ENCODE measurements at regions not wholly inside any gene's neighbourhood (a gene's known extent, or its start where the extent isn't known, plus 50 kb on each side); places are given as distances from the start of the nearest gene placed in this dataset.

DNA sequence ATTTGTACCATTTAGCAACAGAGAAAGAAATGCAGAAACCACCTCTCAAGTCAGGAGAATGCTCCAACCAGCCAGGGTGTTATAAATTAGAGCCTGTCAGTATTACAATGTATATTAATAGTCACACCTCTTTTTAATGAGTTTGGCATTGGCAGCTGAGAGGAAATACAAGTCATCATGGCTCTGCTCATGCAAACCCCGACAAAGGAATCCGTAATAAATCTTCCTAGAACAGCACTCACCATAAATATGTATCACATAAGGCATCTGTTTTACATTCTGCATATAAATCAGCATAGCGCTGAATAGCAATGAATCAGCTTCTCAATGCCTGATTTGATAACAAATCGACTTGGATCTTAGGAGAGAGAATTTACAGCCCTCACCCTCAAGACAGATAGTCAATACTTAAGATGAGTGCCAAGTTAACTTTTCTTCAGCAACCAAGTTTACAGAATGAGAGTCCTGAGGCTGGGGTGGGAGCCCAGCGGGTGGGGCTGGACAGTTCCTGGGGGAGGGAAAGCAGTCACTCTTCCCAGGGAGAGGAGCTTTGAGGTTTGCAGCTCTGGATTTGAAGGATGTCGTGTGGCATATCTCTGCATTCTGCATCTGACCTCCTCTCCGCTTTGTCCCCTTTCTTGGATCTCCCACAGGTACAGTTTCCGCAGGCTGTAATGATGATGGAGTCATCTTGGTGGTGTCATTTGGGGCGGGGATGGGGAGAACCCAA lies 1034.4 kb upstream of the NR2F2 start:
- no peak for DNase-seq

GRCh38 chr15:95296643-95297042 lies 1033.9 kb upstream of the NR2F2 start:
- no peak for DNase-seq

GRCh38 chr15:95298729-95299128 lies 1031.8 kb upstream of the NR2F2 start:
- no peak for DNase-seq

DNA sequence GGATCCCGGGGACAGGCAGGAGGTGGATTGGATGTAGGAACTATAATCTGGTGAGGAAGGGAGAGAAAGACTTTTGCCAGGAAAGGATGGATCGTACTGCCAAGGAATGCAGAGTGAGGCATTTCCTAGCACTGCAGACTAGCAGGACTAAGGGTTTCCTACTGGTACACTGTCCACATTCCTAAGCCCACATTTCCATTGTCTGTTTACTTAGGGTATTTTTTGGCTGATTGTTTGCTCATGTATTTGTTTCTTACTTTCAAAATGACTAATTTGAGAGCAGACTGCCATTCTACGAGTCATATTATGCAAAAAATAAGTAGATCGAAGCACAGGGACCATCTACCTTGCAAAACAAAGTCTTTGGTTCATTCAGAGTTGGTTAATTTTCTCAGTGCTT lies 1029.5 kb upstream of the NR2F2 start:
- no peak for DNase-seq

DNA sequence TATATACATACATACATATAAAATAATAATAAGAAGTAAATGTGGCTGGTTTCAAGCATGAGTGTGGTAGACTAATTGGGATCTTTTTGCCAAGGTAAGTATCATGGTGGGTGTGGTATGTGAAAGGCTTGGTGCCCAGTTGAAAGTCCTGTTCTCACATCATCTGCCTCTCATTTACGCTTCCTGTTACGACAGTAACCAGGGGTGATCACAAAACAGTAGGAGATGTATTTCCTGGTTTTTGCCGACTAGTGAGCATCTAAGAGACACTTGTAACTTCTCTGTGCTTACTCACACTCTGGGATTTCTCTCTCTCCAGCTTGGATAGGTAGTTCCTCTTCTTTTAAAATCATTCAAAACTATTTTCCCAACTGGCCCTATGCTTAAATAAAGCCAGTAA lies 1028.3 kb upstream of the NR2F2 start:
- DNase-seq, result no peak

DNA sequence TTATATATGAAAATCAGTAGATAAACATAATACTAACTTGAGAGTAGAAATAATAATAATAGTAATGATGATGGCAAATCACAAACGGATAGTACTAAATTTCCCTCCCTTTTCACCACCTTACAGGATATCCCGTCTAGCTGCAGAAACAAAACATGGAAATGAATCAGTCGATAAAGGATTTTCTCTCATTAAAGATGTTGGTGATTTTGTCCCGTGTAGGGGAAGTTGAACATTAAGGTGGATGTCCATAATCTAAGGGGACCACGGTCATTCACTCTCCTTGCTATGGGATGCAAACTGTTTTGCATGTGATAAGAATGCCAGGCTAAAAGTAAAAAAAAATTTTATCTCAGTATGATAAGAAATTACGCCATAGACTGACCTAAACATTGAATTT lies 1027.7 kb upstream of the NR2F2 start:
- no peak for DNase-seq

DNA sequence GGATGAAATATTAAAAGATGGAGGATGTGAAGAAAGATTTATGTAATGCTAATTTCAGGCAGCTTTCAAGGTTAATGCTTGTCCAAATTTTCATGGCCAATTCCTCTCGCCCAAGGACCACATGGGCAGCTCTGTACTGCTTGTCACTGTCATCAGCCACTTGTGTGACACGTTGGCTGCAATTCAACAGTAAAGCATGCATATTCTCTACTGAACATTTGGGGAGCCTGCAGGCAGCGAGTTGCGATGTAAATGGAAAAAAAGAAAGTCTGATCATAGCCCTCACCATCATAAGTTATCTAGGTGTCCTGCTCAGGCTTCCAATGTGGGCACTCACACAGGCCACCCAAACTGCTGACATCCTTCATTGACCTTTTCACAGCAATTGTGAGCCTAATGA lies 1026.8 kb upstream of the NR2F2 start:
- DNase-seq, result no peak

GRCh38 chr15:95304151-95304946 lies 1026.2 kb upstream of the NR2F2 start:
- no peak for DNase-seq

DNA sequence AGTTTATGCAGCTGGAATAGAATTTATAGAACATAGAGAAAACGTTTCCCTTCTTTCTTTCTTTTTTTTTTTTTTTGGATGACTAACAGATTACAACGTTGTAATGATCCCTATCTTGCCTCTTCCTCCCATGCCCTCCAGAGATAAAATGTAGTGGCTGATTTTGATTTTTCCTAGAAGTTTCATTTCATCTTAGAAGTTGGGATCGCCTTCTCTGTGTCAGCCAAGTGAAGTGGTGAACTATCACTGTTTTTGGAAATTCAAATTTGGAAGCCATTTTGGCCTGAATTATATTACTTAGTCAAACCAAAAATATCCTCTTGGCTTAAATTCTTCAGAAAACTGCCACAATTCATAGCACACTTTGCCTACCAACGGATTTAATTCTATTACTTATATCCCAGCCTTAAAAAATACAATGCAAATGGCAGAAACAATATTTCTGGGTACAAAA lies 1025.5 kb upstream of the NR2F2 start:
- no peak for DNase-seq

GRCh38 chr15:95307115-95307514 lies 1023.4 kb upstream of the NR2F2 start:
- DNase-seq, result no peak

DNA sequence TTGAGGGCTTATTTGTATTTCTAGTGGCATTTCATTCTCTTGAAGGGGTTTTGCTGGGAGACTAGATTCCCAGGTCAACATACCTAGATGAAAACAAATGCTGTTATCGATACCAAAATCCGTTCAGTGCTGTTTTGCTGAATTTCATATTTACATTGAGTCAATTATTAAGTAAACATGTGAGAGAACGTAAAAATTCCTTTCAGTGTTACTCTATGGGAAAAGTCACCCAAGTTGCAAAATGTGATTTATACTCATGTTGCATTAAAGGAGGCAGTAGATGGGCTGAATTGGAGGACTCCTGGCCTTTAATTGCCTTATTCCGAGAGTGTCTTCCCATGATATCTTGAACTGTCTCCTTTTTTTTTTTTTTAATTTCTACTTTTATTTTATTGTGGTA lies 1011.3 kb upstream of the NR2F2 start:
- DNase-seq, result no peak

GRCh38 chr15:95323796-95324195 lies 1006.7 kb upstream of the NR2F2 start:
- no peak for DNase-seq

- no peak for DNase-seq
Measured at GRCh38 chr15:95324656-95325055, 1005.8 kb upstream of the NR2F2 start.

DNA sequence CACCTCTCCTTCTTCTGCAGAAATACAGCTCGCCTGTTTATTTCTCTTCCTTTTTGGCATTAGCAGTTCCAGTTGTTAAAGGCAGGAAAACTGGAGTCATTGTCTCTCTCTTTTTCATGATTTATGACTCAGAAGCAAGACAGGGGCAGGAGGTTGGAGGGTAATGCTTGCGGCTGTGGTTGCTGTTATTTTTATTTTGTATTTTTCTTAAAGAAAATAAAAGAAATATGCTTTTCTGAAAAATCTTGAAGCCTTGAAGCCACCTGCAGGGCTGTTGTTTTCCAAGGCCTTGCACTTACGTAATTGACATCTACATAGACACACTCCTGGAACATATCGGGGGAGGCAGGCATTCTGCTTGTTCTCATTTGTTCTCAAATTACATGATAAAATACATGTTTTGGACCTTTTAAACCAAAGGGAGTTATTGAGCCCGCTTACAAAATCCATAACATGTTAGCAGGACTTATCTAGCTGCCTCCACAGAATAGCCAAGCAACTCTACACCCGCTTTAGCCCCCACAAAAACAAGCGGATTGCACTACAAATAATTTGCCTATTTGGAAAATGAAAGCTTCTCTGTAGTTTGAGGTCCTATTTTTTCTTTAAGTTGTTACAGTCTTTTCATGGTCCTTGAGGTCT lies 1004.6 kb upstream of the NR2F2 start:
- DNase-seq, result no peak

- no peak for DNase-seq
Measured at GRCh38 chr15:95326431-95327182, 1003.9 kb upstream of the NR2F2 start.

DNA sequence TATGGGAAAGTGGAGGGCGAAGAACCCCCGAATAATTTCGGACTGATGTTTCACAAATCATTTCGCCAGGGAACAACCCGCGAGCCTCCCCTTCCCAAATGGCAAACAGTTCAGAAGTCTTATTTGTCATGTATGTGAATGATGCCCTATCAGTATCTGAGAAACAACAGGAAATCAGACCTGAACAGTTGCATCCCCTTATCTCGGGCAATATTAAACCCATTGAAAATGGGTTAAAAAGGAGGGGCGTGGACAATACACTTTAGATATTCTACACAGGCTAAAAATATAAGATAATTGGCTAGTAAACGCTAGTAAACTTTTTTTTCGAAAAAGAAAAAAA lies 1003.3 kb upstream of the NR2F2 start:
- no peak for DNase-seq

GRCh38 chr15:95327661-95328060 lies 1002.8 kb upstream of the NR2F2 start:
- DNase-seq, result no peak

DNA sequence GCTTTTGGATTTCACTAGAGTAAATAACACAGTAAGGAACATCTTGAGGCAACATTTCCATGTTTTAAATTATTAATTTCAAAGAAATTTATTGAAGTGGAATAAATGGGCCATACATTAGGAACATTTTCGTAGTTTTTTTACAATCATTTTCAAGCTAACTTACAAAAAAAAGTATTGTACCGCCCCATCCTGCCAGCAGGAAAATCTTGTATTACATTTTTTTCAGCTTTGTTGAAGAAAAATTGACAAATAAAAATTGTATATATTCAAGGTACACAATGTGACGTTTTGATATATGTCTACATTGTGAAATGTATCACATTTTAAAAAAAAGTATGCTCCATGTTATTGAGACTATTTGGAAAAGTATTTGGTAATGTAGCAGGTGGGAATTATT lies 1001.9 kb upstream of the NR2F2 start:
- DNase-seq, result no peak

GRCh38 chr15:95329362-95329761 lies 1001.1 kb upstream of the NR2F2 start:
- no peak for DNase-seq

GRCh38 chr15:95341686-95342085 lies 988.8 kb upstream of the NR2F2 start:
- DNase-seq, result no peak

DNA sequence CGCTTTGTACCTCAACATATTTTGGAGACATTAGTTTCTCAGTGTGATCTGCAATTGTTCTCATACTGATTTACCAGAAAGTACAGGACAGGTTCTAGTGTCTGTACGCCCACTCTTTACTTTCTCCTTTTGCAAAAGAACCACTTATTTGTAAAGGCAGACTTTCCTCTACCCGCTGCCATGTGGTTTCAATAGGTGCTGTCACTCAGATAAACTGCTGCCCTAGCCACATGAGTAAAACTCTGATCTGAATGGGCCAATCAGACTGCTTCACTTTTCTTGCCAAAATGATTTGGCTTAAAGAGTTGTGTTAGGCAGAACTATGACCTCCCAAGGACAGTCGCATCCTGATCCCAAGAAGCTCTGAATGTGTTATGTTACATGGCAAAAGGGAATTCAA lies 984.6 kb upstream of the NR2F2 start:
- DNase-seq, result no peak

DNA sequence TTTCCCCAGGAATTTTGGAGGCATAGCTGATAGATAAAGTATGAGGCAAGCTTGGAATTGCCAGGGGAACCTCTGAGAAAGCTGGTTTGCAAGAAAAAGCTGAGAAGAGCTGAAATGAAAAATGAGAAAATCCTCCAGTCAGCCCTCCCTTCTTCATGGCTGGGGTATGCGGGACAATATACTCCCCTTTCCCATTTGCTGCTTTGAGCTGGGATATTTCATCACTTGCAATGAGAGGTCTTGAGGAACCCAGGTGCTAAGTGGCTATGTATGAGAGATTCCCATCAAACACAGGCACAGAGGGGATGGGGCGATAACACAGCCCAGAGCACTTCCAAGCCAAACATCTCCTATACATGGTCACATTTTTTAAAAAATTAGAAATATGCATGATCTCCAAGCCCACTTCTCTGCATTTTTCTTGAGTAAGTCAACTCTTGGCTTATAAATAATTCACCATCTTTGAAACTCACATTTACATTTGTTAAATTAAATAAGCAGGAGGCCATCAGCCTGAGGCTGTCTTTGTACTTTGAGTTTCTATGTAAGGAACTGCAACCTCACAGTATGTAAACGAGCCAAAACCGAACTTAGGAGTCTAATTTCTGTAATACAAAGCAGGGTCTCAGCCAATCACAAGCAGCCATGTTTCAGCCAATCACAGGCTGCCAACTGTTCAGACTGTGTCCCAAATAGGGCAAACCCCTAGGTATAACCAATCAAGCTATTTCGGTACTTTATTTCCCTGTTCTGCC lies 983.6 kb upstream of the NR2F2 start:
- no peak for DNase-seq
